Mesothelial cell of epicardium (in vitro differentiated cells): ENCODE measurements at regions not wholly inside any gene's neighbourhood (a gene's known extent, or its start where the extent isn't known, plus 50 kb on each side); places are given as distances from the start of the nearest gene placed in this dataset.
"Not testable (repeated sequence)": the region's sequence is repeated elsewhere in the genome, so short reads cannot be mapped to it uniquely, and the experiment has no call there.

Experiments
- DNase-seq, 2 experiments: peaks; one replicate each; pipeline ENCODE4 v3.0.0; 2021; ENCODE audit warnings: low spot score in 2 of 2; ENCODE audit not compliant: unreplicated experiment in 2 of 2
- H3K27ac Mint-ChIP-seq: 2 replicates; pipeline ENCODE4 v1.8.0; 2021; ENCODE audit warnings: mixed read lengths
- H3K27me3 Mint-ChIP-seq: 2 replicates; pipeline ENCODE4 v1.8.0; 2021; ENCODE audit warnings: low read depth, mixed read lengths
- H3K36me3 Mint-ChIP-seq: 2 replicates; pipeline ENCODE4 v1.8.0; 2021; ENCODE audit warnings: mixed read lengths
- H3K4me1 Mint-ChIP-seq: 2 replicates; pipeline ENCODE4 v1.8.0; 2021; ENCODE audit warnings: mixed read lengths
- H3K4me3 Mint-ChIP-seq: 2 replicates; pipeline ENCODE4 v1.8.0; 2021; ENCODE audit warnings: mild to moderate bottlenecking, moderate library complexity, mixed read lengths
- H3K9me3 Mint-ChIP-seq: 2 replicates; pipeline ENCODE4 v1.8.0; 2021; ENCODE audit warnings: mixed read lengths
- CTCF ChIP-seq: fragments of 200-600 bp; sonication (generic); IDR thresholded peaks from one replicate; pipeline ENCODE4 v1.5.0; 2021; ENCODE audit warnings: antibody characterized with exemption; ENCODE audit not compliant: unreplicated experiment

GRCh38 chr5:72646246-72646866 is 139.1 kb upstream of the ZNF366 start:
- no peak for TF ChIP-seq CTCF
- H3K27ac Mint-ChIP-seq, result no peak overlapping the region
- peaks cover 20% of the 10 kb centered on the region for H3K4me1 Mint-ChIP-seq
- H3K27me3 Mint-ChIP-seq, result peaks cover 3% of the 10 kb centered on the region
- no peak for DNase-seq
- no peaks in the 10 kb centered on the region for H3K36me3 Mint-ChIP-seq
- H3K9me3 Mint-ChIP-seq, result no peaks in the 10 kb centered on the region
- H3K4me3 Mint-ChIP-seq, result no peak overlapping the region

- peaks cover 20% of the 10 kb centered on the region for H3K4me1 Mint-ChIP-seq
These were observed 138.0 kb upstream of the ZNF366 start for GRCh38 chr5:72645064-72645846.

GRCh38 chr5:72644296-72644695 is 137.1 kb upstream of the ZNF366 start:
- H3K4me3 Mint-ChIP-seq, result no peak overlapping the region
- no peak overlapping the region for H3K27ac Mint-ChIP-seq
- H3K36me3 Mint-ChIP-seq, result no peaks in the 10 kb centered on the region
- no peaks in the 10 kb centered on the region for H3K9me3 Mint-ChIP-seq
- H3K27me3 Mint-ChIP-seq, result peaks cover 3% of the 10 kb centered on the region
- no peak for DNase-seq
- H3K4me1 Mint-ChIP-seq, result peaks cover 17% of the 10 kb centered on the region
- no peak for TF ChIP-seq CTCF

More at GRCh38 chr5:72645064-72645846, 138.0 kb upstream of the ZNF366 start:
- DNase-seq, result no peak
- Mint-ChIP-seq H3K4me3 (no peak overlapping the region), H3K27ac (no peak overlapping the region), H3K27me3 (peaks cover 3% of the 10 kb centered on the region), H3K36me3 (no peaks in the 10 kb centered on the region), H3K9me3 (no peaks in the 10 kb centered on the region)
- no peak for TF ChIP-seq CTCF

GRCh38 chr5:72641164-72641563 is 134.0 kb upstream of the ZNF366 start:
- Mint-ChIP-seq H3K27me3 (peaks cover 3% of the 10 kb centered on the region), H3K36me3 (no peaks in the 10 kb centered on the region), H3K9me3 (no peaks in the 10 kb centered on the region), H3K4me3 (no peak overlapping the region), H3K27ac (no peak overlapping the region), H3K4me1 (no peaks in the 10 kb centered on the region)
- no peak for DNase-seq
- no peak for TF ChIP-seq CTCF

GRCh38 chr5:72637058-72637457 is 129.8 kb upstream of the ZNF366 start:
- H3K27ac Mint-ChIP-seq, result no peak overlapping the region
- no peaks in the 10 kb centered on the region for H3K27me3 Mint-ChIP-seq
- H3K4me3 Mint-ChIP-seq, result no peak overlapping the region

GRCh38 chr5:72636565-72636964 is 129.4 kb upstream of the ZNF366 start:
- not testable (repeated sequence) for H3K27ac Mint-ChIP-seq, H3K36me3 Mint-ChIP-seq, H3K4me3 Mint-ChIP-seq, H3K27me3 Mint-ChIP-seq, H3K9me3 Mint-ChIP-seq, DNase-seq
- H3K4me1 Mint-ChIP-seq, result peaks cover 13% of the 10 kb centered on the region

More at GRCh38 chr5:72637058-72637457, 129.8 kb upstream of the ZNF366 start:
- Mint-ChIP-seq H3K36me3 (no peaks in the 10 kb centered on the region), H3K9me3 (no peaks in the 10 kb centered on the region), H3K4me1 (peaks cover 13% of the 10 kb centered on the region)
- DNase-seq, result no peak
- TF ChIP-seq CTCF, result no peak
